Myocyte (in vitro differentiated cells): ENCODE measurements at regions not wholly inside any gene's neighbourhood (a gene's known extent, or its start where the extent isn't known, plus 50 kb on each side); places are given as distances from the start of the nearest gene placed in this dataset.
A peak's percentile ranks its signal among the peaks of the same experiment; 100 is the strongest.
"Not testable (repeated sequence)": the region's sequence is repeated elsewhere in the genome, so short reads cannot be mapped to it uniquely, and the experiment has no call there.

Experiments
- DNase-seq: peaks from one replicate; pipeline ENCODE4 v3.0.0-alpha.2; 2012; ENCODE audit warnings: low read depth

DNA sequence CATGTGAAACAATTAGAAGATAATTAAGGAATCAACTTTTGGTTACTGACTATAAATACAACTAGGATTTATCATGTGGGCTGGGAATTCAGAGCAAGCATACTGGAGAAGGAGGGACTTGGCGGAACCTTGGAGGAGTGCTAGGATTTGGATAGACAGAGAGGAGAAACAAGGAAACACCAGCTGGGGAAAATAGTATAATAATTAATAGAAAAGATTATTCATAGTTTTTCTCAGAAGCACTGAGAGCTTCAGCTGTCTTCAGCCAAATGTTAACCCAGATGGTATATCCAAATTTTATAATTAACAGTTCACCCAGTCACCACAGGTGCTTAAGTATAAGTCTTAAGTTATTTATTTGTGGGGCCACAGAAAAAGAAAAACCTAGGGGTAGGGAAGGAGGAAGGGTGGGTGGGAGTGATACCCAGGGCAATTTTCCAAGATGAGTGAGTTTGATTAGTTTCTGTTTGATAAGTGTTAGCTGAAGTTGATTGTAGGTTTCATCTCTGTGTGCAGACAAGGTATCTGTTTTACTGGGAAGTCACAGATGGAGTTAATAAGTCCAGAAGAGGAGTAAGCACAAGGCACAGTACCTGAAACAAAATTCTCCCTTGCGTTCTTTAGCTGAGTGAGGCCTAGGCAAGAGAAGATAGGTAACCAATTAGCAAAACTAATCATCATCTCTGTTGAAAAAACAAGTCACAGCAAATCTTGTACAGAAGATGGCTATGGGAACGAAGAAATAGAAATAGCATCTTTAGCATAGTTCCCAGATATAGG is 175.5 kb downstream of the TFAP2B start:
- DNase-seq = no peak

- DNase-seq = no peak
These were observed 176.4 kb downstream of the TFAP2B start for GRCh38 chr6:50995036-50995435.

GRCh38 chr6:50998905-50999304 is 180.2 kb downstream of the TFAP2B start:
- DNase-seq = no peak

GRCh38 chr6:51001399-51001798 is 182.7 kb downstream of the TFAP2B start:
- DNase-seq = no peak

DNA sequence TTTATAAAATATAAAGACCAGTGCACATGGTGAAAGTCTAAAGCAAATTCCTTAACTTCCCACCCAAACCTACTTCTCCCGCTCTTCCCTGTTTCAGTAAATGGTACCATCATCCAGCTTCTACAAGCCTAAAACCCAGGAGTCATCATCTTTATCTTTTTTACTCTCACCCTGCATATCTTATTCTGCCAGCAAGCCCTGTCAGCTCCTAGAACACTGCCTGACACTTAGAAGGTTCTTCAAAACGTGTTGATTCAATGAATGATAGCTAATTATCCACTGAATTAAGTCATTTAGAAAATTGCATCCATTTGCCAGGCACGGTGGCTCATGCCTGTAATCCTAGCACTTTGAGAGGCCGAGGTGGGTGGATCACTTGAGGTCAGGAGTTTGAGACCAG is 185.7 kb downstream of the TFAP2B start:
- no peak for DNase-seq

GRCh38 chr6:51005779-51006178 is 187.1 kb downstream of the TFAP2B start:
- DNase-seq = no peak

DNA sequence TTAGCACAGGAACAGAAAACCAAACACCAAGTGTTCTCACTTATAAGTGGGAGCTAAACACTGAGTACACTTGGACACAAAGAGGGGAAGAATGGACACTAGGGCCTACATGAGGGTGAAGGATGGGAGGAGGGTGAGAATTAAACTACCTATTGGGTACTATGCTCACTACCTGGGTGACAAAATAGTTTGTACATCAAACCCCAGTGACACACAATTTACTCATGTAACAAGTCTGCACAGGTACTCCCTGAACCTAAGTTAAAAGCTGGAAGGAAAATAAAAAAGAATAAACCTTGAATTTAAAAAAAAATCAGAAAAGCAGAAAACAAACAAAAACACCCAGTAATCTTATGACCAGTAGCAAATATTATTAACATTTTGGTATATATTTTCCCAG is 188.6 kb downstream of the TFAP2B start:
- DNase-seq = no peak

DNA sequence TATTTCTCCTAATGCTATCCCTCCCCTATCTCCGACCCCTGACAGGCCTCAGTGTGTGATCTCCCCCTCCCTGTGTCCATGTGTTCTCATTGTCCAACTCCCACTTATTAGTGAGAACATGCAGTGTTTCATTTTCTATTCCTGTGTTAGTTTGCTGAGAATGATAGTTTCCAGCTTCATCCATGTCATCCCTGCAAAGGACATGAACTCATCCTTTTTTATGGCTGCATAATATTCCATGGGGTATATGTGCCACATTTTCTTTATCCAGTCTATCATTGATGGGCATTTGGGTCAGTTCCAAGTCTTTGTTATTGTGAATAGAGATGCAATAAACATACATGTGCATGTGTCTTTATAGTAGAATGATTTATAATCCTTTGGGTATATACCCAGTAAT is 190.0 kb downstream of the TFAP2B start:
- not testable (repeated sequence) for DNase-seq

GRCh38 chr6:51013376-51013775 is 194.7 kb downstream of the TFAP2B start:
- DNase-seq = no peak

DNA sequence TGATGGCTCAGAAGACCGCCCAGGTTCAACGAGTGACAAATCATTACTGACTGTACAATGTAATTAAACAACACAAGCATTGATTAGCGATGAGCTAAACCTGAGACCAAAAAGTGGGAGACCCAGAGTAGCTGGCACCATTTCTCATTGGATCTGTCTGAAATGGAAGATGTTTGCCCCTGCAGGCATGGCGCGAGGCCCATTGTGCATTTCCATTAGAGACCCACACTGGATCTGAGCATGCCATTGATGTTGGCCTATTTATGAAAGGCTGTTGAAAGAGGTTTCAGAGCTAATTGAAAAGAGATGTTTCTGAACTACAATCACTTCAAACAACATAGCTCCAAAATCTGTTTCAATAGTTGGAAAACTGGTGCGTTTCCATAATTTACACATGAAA is 196.7 kb downstream of the TFAP2B start:
- DNase-seq = no peak

DNA sequence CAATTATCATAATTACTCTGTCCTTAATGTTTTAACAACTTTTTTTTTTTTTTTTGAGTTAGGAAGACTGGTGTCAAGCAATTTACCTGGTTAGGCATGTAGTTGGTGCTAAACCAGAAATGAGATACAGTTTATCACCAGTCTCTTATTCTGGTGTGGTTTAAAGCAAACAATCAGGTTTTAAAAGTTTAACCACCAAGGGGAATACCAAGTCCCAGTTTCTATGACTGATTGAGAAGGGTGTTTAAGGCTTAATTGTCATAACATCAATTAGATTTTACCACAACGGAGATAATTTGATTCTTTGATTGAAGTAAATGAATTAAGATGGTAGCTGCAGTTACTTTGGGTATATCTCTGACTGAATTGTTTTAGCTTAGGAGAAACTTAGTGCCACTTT is 197.8 kb downstream of the TFAP2B start:
- no peak for DNase-seq

- no peak for DNase-seq
These were observed 201.1 kb downstream of the TFAP2B start for GRCh38 chr6:51019806-51020205.

GRCh38 chr6:51021171-51021570 is 202.5 kb downstream of the TFAP2B start:
- no peak for DNase-seq

- DNase-seq = no peak
These were observed 205.5 kb downstream of the TFAP2B start for GRCh38 chr6:51024126-51024525.

- DNase-seq = peak; percentile 1
These were observed 206.6 kb downstream of the TFAP2B start for GRCh38 chr6:51025082-51025777.

DNA sequence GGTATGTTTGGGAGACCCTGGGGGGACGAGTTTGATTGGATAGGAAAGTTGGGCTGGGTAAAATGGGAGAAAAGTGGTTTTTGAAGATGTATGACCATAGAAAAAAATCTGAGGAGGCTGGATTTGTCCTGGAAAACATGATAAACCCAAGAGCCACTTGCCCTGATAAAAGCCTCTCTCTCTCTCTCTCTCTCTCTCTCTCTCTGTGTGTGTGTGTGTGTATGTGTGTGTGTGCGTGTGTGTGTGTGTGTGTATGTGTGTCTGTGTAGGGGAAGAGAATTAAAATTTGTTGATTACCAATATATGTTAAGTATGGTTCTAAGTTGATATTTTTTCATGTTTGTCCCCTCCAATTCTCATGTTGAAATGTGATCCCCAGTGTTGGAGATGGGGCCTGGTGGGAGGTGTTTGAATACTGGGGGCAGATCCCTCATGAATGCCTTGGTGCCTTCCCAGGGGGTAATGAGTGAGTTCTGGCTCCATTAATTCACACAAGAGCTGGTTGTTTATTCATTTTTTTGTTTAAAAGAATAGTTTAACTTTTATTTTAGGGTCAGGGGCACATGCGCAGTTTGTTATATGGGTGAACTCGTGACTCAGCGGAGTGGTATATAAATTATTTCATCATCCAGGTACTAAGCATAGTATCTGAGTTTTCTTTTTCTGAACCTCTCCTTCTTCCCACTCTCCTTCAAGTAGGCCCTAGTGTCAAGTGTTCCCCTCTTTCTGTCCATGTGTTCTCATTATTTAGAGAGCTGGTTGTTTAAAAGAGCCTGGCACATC is 208.8 kb downstream of the TFAP2B start:
- DNase-seq = no peak

DNA sequence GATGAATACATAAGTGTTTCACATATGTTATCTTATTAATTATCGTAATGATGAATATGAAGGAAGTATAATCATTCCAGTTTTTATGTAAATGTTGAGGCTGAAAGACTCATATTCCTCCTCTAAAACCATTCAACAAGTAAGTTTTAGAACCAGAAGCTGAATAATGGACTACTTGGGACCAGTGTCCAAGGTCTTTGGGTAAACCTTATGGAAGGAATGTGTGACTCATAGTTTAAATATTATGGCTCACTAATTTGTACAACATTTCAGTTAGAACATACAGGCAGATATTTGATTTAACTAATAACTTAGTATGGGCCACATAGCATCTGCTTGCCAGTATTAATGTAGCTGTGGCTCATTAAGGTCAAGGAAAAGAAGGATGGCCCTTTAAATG is 209.6 kb downstream of the TFAP2B start:
- DNase-seq = no peak

GRCh38 chr6:51029561-51029960 is 210.9 kb downstream of the TFAP2B start:
- no peak for DNase-seq

DNA sequence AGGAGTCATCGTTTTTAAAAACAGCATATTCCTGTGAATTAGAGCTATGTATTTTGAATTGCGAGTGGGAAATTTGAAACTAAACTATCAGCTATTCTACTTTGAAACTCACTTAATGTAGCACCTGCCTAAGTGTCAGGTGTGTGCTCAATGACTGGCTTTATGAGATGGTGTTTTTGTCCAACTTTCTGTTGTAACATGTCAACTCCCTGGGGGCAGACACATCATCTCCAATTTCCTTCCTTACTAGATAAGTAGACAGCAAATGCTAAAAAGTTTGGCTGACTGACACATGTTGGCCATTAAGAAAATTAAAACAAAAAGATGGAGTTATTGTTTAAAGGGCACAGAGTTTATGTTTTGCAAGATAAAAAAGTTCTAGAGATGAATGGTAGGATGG is 226.9 kb downstream of the TFAP2B start:
- DNase-seq = no peak

DNA sequence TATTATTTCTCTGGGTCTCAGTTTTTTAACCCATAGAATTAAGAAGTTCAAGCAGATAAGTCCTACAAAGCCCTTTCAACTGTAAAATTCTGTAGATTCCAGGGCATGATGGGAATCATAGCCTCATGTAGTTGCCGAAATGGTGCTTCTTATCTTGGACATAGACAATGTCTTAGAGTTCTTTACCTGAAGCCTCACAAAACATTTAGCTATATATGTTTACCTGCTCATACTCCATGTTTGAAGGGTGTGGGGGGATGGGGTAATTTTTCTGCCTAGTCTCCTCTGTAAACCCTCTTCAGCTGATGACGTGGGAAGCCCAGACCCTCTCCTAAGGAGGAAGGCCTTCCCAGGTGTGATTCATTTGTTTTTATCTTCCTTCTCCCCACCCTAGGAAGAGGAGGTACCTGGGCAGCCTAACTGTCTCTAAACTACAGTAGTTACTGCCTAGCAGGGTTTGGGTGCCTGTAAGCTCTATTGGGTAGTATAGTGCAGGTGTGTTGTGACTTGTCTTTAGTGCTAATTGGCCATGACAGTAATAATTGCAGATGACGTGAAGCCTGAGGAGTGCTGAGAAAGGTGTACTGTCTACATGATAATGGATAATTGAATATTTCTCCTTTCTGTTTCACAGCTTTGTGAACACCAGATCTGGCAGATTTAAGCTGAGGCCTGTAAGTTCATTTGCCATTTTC is 230.8 kb downstream of the TFAP2B start:
- DNase-seq = no peak
